ENCODE measurements at regions not wholly inside any gene's neighbourhood (a gene's known extent, or its start where the extent isn't known, plus 50 kb on each side); places are given as distances from the start of the nearest gene placed in this dataset.

DNA sequence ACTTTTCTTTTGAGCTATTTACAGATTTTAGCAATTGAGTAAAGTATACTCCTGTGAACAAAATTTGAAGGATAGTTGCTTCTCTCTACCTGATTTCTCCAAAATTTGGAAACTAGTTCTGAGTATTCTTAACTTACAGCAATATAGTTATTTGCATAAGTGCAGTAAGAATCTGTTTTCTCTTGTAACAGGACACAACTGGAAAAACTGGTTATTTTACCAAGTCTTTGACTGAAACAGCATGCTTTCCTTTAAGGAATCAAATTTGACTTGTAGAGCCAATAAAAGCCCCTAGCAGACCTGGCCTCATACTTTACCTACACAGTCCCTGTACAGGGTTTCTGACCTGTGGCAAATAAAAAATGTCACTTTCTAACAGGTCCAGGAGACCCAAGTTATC is 301.9 kb upstream of the POU5F2 start:
- no peak for DNase-seq (ENCODE audit: extremely low spot score in 2 of 2)
- intact Hi-C loops (cut with DNase I) = no loop called here
- H3K4me3 ChIP-seq = no peak overlapping the region

DNA sequence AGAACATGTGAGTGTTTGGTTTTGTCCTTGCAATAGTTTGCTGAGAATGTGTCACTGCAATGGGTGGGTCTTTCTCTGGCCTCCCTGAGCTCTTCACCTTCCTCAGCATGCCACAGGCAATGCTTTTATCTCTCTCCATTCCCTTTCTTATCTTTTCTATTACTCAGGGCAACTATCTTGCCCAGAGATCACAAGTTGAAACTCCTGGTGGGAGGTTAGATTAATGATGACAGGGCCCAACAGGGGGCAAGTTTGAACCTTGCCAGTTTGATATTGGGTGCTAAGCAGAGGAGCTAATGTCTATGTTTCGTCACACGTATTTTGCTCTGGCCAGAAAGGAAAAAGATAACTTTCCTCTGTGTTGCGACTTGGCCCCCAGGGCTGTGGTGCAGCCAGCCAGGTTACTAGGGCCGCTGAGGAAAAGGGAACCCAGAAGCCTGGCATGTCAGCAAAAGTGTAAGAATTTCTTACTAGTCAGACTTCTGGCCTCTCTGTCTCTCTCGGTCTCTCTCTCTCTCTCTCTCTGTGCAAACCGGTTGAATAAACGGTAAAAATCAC is 299.3 kb upstream of the POU5F2 start:
- DNase-seq (ENCODE audit: extremely low spot score in 2 of 2) = no peak
- Histone ChIP-seq H3K9me3 (no peaks in the 10 kb centered on the region), H3K27me3 (no peaks in the 10 kb centered on the region), H3K27ac (no peak overlapping the region), H3K4me1 (no peaks in the 10 kb centered on the region), H3K4me3 (no peak overlapping the region), H3K36me3 (peaks cover 0 to 4% of the 10 kb centered on the region in 2 donors)
- intact Hi-C loops (cut with DNase I) = no loop called here
- TF ChIP-seq POLR2AphosphoS5 (IDR thresholded peaks at IDR 0.05; ENCODE audit: insufficient read depth in 1 of 2, low read depth in 1 of 2) = no peak
- TF ChIP-seq, protein P1, sequence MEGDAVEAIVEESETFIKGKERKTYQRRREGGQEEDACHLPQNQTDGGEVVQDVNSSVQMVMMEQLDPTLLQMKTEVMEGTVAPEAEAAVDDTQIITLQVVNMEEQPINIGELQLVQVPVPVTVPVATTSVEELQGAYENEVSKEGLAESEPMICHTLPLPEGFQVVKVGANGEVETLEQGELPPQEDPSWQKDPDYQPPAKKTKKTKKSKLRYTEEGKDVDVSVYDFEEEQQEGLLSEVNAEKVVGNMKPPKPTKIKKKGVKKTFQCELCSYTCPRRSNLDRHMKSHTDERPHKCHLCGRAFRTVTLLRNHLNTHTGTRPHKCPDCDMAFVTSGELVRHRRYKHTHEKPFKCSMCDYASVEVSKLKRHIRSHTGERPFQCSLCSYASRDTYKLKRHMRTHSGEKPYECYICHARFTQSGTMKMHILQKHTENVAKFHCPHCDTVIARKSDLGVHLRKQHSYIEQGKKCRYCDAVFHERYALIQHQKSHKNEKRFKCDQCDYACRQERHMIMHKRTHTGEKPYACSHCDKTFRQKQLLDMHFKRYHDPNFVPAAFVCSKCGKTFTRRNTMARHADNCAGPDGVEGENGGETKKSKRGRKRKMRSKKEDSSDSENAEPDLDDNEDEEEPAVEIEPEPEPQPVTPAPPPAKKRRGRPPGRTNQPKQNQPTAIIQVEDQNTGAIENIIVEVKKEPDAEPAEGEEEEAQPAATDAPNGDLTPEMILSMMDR (IDR thresholded peaks at IDR 0.05) = no peak
- TF ChIP-seq POLR2A (IDR thresholded peaks at IDR 0.05) = no peak

More for the DNA sequence above, 301.9 kb upstream of the POU5F2 start:
- Histone ChIP-seq H3K9me3 (no peaks in the 10 kb centered on the region), H3K4me1 (no peaks in the 10 kb centered on the region), H3K27ac (no peak overlapping the region), H3K27me3 (no peaks in the 10 kb centered on the region), H3K36me3 (peaks cover 0 to 8% of the 10 kb centered on the region in 2 donors)
- TF ChIP-seq POLR2A (IDR thresholded peaks at IDR 0.05) (no peak), POLR2AphosphoS5 (IDR thresholded peaks at IDR 0.05; ENCODE audit: insufficient read depth in 1 of 2, low read depth in 1 of 2) (no peak)
- TF ChIP-seq, protein P1 (IDR thresholded peaks at IDR 0.05) = no peak

DNA sequence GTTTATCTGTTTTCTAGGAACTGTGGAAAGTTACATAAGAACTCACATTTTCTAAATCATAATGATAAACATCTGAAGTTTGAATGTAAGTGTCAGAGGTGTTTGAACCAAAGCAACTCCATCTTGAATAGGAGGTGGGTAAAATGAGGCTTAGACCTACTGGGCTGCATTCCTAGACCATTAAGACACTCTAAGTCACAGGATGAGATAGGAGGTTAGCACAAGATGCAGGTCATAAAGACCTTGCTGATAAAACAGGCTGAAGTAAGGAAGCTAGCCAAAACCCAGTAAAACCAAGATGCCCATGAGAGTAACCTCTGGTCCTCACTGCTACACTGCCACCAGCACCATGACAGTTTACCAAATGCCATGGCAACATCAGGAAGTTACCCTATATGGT is 297.7 kb upstream of the POU5F2 start:
- intact Hi-C loops (cut with DNase I) = no loop called here
- TF ChIP-seq POLR2A (IDR thresholded peaks at IDR 0.05) (no peak), POLR2AphosphoS5 (IDR thresholded peaks at IDR 0.05; ENCODE audit: insufficient read depth in 1 of 2, low read depth in 1 of 2) (no peak)
- TF ChIP-seq, protein P1 (IDR thresholded peaks at IDR 0.05) = no peak
- Histone ChIP-seq H3K27me3 (no peaks in the 10 kb centered on the region), H3K36me3 (peaks cover 0 to 6% of the 10 kb centered on the region in 2 donors), H3K9me3 (no peaks in the 10 kb centered on the region), H3K4me1 (no peaks in the 10 kb centered on the region), H3K4me3 (no peak overlapping the region), H3K27ac (no peak overlapping the region)
- DNase-seq (ENCODE audit: extremely low spot score in 2 of 2) = no peak

DNA sequence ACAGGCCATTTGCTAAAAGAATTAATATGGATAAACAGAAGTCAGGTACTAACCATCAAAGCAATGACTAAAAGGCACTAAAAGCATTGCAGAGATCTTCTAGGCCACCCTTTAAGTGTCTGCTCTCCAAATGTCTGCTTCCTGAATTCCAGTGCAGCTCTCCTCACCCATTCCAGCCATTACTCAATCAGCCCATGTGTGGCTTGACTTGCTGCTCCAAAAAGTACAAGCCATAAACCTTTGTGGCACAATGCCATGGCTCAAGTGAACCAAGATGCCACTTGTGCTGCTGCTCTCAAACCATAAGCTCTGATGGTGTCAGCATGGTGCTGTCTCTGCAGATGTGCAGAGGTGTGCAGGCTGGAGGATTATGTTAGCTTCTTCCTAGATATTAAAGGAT is 290.2 kb upstream of the POU5F2 start:
- no peaks in the 10 kb centered on the region for H3K4me1 ChIP-seq
- TF ChIP-seq, protein P1 (IDR thresholded peaks at IDR 0.05) = no peak
- TF ChIP-seq POLR2AphosphoS5 (IDR thresholded peaks at IDR 0.05; ENCODE audit: insufficient read depth in 1 of 2, low read depth in 1 of 2) (no peak), POLR2A (IDR thresholded peaks at IDR 0.05) (no peak)
- no peaks in the 10 kb centered on the region for H3K9me3 ChIP-seq
- no peak overlapping the region for H3K27ac ChIP-seq
- peaks cover 0 to 9% of the 10 kb centered on the region in 2 donors for H3K36me3 ChIP-seq
- DNase-seq (ENCODE audit: extremely low spot score in 2 of 2) = no peak
- intact Hi-C loops (cut with DNase I) = no loop called here
- no peaks in the 10 kb centered on the region for H3K27me3 ChIP-seq
- no peak overlapping the region for H3K4me3 ChIP-seq

DNA sequence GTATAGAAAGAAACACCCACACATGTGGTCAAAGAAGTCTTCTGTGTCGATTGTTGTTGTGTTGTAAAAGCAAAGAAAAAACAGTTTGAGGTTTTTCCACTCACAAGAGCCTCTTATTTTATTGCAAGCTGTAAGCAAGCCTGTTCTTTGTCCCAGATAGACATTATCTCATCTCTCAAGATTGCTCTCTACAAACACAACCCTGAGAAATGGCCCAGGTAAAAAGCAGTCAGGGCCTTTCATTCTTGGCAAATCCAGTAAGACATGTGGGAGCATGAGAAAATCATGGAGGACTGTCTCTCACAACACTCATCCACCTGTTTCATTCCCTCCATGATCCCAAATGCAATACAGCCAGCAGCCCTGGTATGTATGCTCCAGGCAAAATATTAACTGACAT is 286.6 kb upstream of the POU5F2 start:
- Histone ChIP-seq H3K9me3 (no peaks in the 10 kb centered on the region), H3K36me3 (no peaks in the 10 kb centered on the region), H3K27ac (no peak overlapping the region), H3K4me1 (no peaks in the 10 kb centered on the region), H3K27me3 (no peaks in the 10 kb centered on the region), H3K4me3 (no peak overlapping the region)
- no peak for TF ChIP-seq POLR2A (IDR thresholded peaks at IDR 0.05)
- TF ChIP-seq, protein P1 (IDR thresholded peaks at IDR 0.05) = no peak
- no peak for TF ChIP-seq POLR2AphosphoS5 (IDR thresholded peaks at IDR 0.05; ENCODE audit: insufficient read depth in 1 of 2, low read depth in 1 of 2)
- no peak for DNase-seq (ENCODE audit: extremely low spot score in 2 of 2)
- intact Hi-C loops (cut with DNase I) = no loop called here
